SK-N-SH treated with all-trans-retinoic acid at 6 μM for 48 hours (cell line): ENCODE measurements at regions not wholly inside any gene's neighbourhood (a gene's known extent, or its start where the extent isn't known, plus 50 kb on each side); places are given as distances from the start of the nearest gene placed in this dataset.

ENCODE experiments used
- ATAC-seq: fragments of 200-7000 bp; cut with Tn5 transposase; 3 replicates; pipeline ENCODE4 v1.9.1; 2020; ENCODE audit warnings: mild to moderate bottlenecking, moderate library complexity
- ARNTL ChIP-seq: fragments of 450-650 bp; formaldehyde crosslinking; IDR thresholded peaks from 2 replicates; pipeline ENCODE4 v1.5.0; 2020; ENCODE audit warnings: low read depth, mild to moderate bottlenecking, moderate library complexity, borderline replicate concordance
- BACH2 ChIP-seq: fragments of 250-450 bp; sonication (Bioruptor Pico); IDR thresholded peaks from 2 replicates; pipeline ENCODE4 v1.9.0; 2021; ENCODE audit warnings: mild to moderate bottlenecking, borderline replicate concordance
- CSDC2 ChIP-seq: fragments of 250-450 bp; sonication (Bioruptor Pico); IDR thresholded peaks from 2 replicates; pipeline ENCODE4 v1.5.0; 2020; ENCODE audit warnings: mild to moderate bottlenecking, moderate library complexity
- ESRRG ChIP-seq: fragments of 250-450 bp; sonication (Bioruptor Pico); IDR thresholded peaks from 2 replicates; pipeline ENCODE4 v1.6.1; 2021; ENCODE audit warnings: mild to moderate bottlenecking
- GLIS3 ChIP-seq: fragments of 250-450 bp; sonication (Bioruptor Pico); IDR thresholded peaks from 2 replicates; pipeline ENCODE4 v1.5.0; 2020; ENCODE audit warnings: mild to moderate bottlenecking, moderate library complexity
- ISL1 ChIP-seq: fragments of 250-450 bp; sonication (Bioruptor Pico); IDR thresholded peaks from 2 replicates; pipeline ENCODE4 v2.1.2; 2022; ENCODE audit warnings: mild to moderate bottlenecking, moderate library complexity
- PPARA ChIP-seq: fragments of 250-450 bp; sonication (Bioruptor Pico); IDR thresholded peaks from 2 replicates; pipeline ENCODE4 v1.5.0; 2020; ENCODE audit warnings: mild to moderate bottlenecking, borderline replicate concordance
- RARB ChIP-seq: fragments of 250-450 bp; sonication (Bioruptor Pico); IDR thresholded peaks from 2 replicates; pipeline ENCODE4 v1.8.0; 2021; ENCODE audit warnings: mild to moderate bottlenecking, moderate library complexity
- SNAI2 ChIP-seq: fragments of 250-450 bp; sonication (Bioruptor Pico); IDR thresholded peaks from 2 replicates; pipeline ENCODE4 v1.5.0; 2020; ENCODE audit warnings: mild to moderate bottlenecking, moderate library complexity
- TCF4 ChIP-seq: fragments of 250-450 bp; sonication (Bioruptor Pico); IDR thresholded peaks from 2 replicates; pipeline ENCODE4 v1.8.0; 2021; ENCODE audit warnings: mild to moderate bottlenecking, moderate library complexity, borderline replicate concordance
- TOX ChIP-seq: fragments of 250-450 bp; sonication (Bioruptor Pico); IDR thresholded peaks from 2 replicates; pipeline ENCODE4 v1.8.0; 2021; ENCODE audit warnings: mild to moderate bottlenecking, moderate library complexity, borderline replicate concordance
- ZC3H10 ChIP-seq: fragments of 250-450 bp; sonication (Bioruptor Pico); IDR thresholded peaks from 2 replicates; pipeline ENCODE4 v1.5.1; 2021; ENCODE audit warnings: mild to moderate bottlenecking, moderate library complexity
- ZFP30 ChIP-seq: fragments of 450-650 bp; formaldehyde crosslinking; IDR thresholded peaks from 2 replicates; pipeline ENCODE4 v1.5.0; 2022; ENCODE audit warnings: mild to moderate bottlenecking, moderate library complexity
- ZNF565 ChIP-seq: fragments of 450-650 bp; formaldehyde crosslinking; conservative IDR thresholded peaks from 2 replicates; pipeline ENCODE4 v1.5.0; 2020; ENCODE audit warnings: low read depth, mild to moderate bottlenecking, moderate library complexity
- ZNF70 ChIP-seq: fragments of 450-650 bp; formaldehyde crosslinking; IDR thresholded peaks from 2 replicates; pipeline ENCODE4 v1.5.0; 2020; ENCODE audit warnings: mild to moderate bottlenecking, moderate library complexity
- TF ChIP-seq, protein P1 (sequence below): fragments of 250-450 bp; sonication (Bioruptor Pico); IDR thresholded peaks from 2 replicates; pipeline ENCODE4 v1.8.0; 2021; ENCODE audit warnings: low read depth, mild to moderate bottlenecking, moderate library complexity, borderline replicate concordance
- TF ChIP-seq, protein P2 (sequence below): fragments of 250-450 bp; sonication (Bioruptor Pico); IDR thresholded peaks from 2 replicates; pipeline ENCODE4 v1.5.0; 2020; ENCODE audit warnings: mild to moderate bottlenecking, moderate library complexity
- TF ChIP-seq, protein P3 (sequence below): fragments of 250-450 bp; sonication (Bioruptor Pico); IDR thresholded peaks from 2 replicates; pipeline ENCODE4 v1.5.1; 2020; ENCODE audit warnings: low read depth, mild to moderate bottlenecking, moderate library complexity
- TF ChIP-seq, protein P4 (sequence below): fragments of 250-450 bp; sonication (Bioruptor Pico); IDR thresholded peaks from 2 replicates; pipeline ENCODE4 v1.5.1; 2021; ENCODE audit warnings: mild to moderate bottlenecking, moderate library complexity

DNA sequence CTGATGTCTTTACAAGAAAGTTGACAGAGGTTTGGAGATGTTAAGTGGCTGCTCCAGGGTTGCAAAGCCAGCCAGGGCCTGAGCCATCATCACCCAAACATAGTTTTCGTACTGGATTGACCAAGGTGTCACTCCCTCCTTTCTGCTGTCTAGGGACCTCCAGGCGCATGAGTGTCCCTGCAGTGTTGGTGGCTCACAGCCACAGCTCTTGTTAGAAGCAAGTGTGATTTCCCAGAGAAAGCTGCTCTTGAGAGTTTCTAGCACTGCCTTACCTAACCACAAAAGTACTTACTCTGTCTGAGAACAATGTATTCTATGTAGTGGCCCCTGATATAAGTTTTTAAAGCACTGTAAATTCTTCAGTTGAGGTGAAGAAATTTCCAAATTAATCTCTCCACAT, 144.1 kb downstream of the SOX2 start:
- ATAC-seq, result no peak
- TF ChIP-seq, protein P1, sequence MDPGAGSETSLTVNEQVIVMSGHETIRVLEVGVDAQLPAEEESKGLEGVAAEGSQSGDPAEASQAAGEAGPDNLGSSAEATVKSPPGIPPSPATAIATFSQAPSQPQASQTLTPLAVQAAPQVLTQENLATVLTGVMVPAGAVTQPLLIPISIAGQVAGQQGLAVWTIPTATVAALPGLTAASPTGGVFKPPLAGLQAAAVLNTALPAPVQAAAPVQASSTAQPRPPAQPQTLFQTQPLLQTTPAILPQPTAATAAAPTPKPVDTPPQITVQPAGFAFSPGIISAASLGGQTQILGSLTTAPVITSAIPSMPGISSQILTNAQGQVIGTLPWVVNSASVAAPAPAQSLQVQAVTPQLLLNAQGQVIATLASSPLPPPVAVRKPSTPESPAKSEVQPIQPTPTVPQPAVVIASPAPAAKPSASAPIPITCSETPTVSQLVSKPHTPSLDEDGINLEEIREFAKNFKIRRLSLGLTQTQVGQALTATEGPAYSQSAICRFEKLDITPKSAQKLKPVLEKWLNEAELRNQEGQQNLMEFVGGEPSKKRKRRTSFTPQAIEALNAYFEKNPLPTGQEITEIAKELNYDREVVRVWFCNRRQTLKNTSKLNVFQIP (CRISPR knock-in tag), result no peak
- TF ChIP-seq, protein P2, sequence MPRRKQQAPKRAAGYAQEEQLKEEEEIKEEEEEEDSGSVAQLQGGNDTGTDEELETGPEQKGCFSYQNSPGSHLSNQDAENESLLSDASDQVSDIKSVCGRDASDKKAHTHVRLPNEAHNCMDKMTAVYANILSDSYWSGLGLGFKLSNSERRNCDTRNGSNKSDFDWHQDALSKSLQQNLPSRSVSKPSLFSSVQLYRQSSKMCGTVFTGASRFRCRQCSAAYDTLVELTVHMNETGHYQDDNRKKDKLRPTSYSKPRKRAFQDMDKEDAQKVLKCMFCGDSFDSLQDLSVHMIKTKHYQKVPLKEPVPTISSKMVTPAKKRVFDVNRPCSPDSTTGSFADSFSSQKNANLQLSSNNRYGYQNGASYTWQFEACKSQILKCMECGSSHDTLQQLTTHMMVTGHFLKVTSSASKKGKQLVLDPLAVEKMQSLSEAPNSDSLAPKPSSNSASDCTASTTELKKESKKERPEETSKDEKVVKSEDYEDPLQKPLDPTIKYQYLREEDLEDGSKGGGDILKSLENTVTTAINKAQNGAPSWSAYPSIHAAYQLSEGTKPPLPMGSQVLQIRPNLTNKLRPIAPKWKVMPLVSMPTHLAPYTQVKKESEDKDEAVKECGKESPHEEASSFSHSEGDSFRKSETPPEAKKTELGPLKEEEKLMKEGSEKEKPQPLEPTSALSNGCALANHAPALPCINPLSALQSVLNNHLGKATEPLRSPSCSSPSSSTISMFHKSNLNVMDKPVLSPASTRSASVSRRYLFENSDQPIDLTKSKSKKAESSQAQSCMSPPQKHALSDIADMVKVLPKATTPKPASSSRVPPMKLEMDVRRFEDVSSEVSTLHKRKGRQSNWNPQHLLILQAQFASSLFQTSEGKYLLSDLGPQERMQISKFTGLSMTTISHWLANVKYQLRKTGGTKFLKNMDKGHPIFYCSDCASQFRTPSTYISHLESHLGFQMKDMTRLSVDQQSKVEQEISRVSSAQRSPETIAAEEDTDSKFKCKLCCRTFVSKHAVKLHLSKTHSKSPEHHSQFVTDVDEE (CRISPR knock-in tag), result no peak
- TF ChIP-seq ESRRG (CRISPR knock-in tag) (no peak), TOX (CRISPR knock-in tag) (no peak), ZC3H10 (CRISPR knock-in tag) (no peak), TCF4 (CRISPR knock-in tag) (no peak), CSDC2 (CRISPR knock-in tag) (no peak)

DNA sequence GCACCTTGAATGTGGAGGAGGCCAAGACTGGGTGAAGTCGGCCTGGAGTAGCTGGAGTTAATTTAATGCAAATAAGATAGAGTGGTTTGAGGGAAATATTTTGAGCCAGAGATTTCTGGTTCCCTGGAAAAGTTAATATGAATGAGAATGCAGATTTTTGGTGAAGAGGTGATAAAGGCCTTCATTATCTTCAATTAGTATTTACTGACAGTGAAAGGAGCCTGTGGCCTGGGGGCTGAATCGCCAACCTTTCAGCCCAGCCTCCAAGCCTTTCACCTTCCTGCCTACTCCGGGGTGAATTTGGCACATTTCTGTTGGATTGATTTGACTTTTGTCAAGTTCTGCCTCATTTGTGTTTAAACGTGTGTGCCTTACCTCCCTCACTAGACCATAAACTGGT, 147.8 kb downstream of the SOX2 start:
- TF ChIP-seq, protein P3, sequence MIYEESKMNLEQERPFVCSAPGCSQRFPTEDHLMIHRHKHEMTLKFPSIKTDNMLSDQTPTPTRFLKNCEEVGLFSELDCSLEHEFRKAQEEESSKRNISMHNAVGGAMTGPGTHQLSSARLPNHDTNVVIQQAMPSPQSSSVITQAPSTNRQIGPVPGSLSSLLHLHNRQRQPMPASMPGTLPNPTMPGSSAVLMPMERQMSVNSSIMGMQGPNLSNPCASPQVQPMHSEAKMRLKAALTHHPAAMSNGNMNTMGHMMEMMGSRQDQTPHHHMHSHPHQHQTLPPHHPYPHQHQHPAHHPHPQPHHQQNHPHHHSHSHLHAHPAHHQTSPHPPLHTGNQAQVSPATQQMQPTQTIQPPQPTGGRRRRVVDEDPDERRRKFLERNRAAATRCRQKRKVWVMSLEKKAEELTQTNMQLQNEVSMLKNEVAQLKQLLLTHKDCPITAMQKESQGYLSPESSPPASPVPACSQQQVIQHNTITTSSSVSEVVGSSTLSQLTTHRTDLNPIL (CRISPR knock-in tag), result no peak
- TF ChIP-seq ARNTL (CRISPR knock-in tag) (no peak), ZNF565 (CRISPR knock-in tag) (no peak), TOX (CRISPR knock-in tag) (no peak)
- no peak for ATAC-seq

DNA sequence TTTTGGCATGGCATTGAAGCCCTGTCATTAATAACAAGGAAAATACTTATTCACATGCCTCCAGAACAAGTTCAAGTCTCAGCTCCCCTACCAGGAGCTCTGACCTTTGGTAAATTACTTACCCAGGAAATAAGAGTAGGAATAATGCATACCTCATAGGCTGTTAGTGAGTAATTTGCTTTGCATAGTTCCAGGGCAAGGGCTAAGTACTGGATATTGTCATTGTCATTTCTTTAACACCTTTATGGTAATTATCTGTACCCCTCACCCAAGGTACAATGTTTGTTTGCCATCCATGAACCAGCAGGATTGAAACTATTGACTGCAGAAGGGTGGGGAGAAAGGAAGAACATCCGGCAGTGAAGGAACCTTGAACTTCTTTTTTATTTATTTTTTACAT, 148.5 kb downstream of the SOX2 start:
- ATAC-seq, result no peak

More for the DNA sequence above, 148.5 kb downstream of the SOX2 start:
- no peak for TF ChIP-seq ARNTL (CRISPR knock-in tag)
- TF ChIP-seq, protein P1 (CRISPR knock-in tag), result no peak
- no peak for TF ChIP-seq ESRRG (CRISPR knock-in tag)
- no peak for TF ChIP-seq GLIS3
- no peak for TF ChIP-seq CSDC2 (CRISPR knock-in tag)
- TF ChIP-seq ISL1 (CRISPR knock-in tag), result no peak
- TF ChIP-seq ZFP30 (CRISPR knock-in tag), result no peak
- TF ChIP-seq, protein P2 (CRISPR knock-in tag), result no peak
- TF ChIP-seq TOX (CRISPR knock-in tag), result no peak
- no peak for TF ChIP-seq BACH2 (CRISPR knock-in tag)
- TF ChIP-seq SNAI2 (CRISPR knock-in tag), result no peak
- TF ChIP-seq PPARA (CRISPR knock-in tag), result no peak
- TF ChIP-seq, protein P3 (CRISPR knock-in tag), result no peak
- TF ChIP-seq ZC3H10 (CRISPR knock-in tag), result no peak
- no peak for TF ChIP-seq ZNF70 (CRISPR knock-in tag)
- no peak for TF ChIP-seq ZNF565 (CRISPR knock-in tag)
- TF ChIP-seq RARB (CRISPR knock-in tag), result no peak
- TF ChIP-seq, protein P4, sequence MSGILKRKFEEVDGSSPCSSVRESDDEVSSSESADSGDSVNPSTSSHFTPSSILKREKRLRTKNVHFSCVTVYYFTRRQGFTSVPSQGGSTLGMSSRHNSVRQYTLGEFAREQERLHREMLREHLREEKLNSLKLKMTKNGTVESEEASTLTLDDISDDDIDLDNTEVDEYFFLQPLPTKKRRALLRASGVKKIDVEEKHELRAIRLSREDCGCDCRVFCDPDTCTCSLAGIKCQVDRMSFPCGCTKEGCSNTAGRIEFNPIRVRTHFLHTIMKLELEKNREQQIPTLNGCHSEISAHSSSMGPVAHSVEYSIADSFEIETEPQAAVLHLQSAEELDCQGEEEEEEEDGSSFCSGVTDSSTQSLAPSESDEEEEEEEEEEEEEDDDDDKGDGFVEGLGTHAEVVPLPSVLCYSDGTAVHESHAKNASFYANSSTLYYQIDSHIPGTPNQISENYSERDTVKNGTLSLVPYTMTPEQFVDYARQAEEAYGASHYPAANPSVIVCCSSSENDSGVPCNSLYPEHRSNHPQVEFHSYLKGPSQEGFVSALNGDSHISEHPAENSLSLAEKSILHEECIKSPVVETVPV (CRISPR knock-in tag), result no peak
